Stimulated activated CD4-positive, alpha-beta T cell treated with anti-CD3 and anti-CD28 coated beads, TNF-alpha, amount 100 ng/mL, for 1 hour (primary cell): ENCODE measurements at regions not wholly inside any gene's neighbourhood (a gene's known extent, or its start where the extent isn't known, plus 50 kb on each side); places are given as distances from the start of the nearest gene placed in this dataset.

Experiments
- DNase-seq, 3 donors: peaks; one replicate each; pipeline ENCODE4 v3.0.0-alpha.2; 2020; ENCODE audit warnings: low read depth in 3 of 3, low spot score in 1 of 3

GRCh38 chr4:53777244-53777984 lies 186.1 kb upstream of the LNX1 start:
- no peak for DNase-seq

- DNase-seq, result no peak
Observed at GRCh38 chr4:53776141-53776540, 184.9 kb upstream of the LNX1 start.

- no peak for DNase-seq
Observed at GRCh38 chr4:53775381-53775780, 184.1 kb upstream of the LNX1 start.

GRCh38 chr4:53771326-53771725 lies 180.0 kb upstream of the LNX1 start:
- no peak for DNase-seq

GRCh38 chr4:53767482-53767881 lies 176.2 kb upstream of the LNX1 start:
- DNase-seq, result no peak

GRCh38 chr4:53764761-53765490 lies 173.6 kb upstream of the LNX1 start:
- no peak for DNase-seq

- DNase-seq, result no peak
Observed at GRCh38 chr4:53763813-53764597, 172.7 kb upstream of the LNX1 start.

GRCh38 chr4:53755656-53756055 lies 164.4 kb upstream of the LNX1 start:
- no peak for DNase-seq

- DNase-seq, result no peak
Observed at GRCh38 chr4:53752124-53752523, 160.8 kb upstream of the LNX1 start.

- no peak for DNase-seq
Observed at GRCh38 chr4:53748328-53748772, 157.1 kb upstream of the LNX1 start.

- DNase-seq, result no peak
Observed at GRCh38 chr4:53747401-53747800, 156.1 kb upstream of the LNX1 start.

GRCh38 chr4:53744446-53745160 lies 153.3 kb upstream of the LNX1 start:
- DNase-seq, result no peak

GRCh38 chr4:53734584-53735353 lies 143.5 kb upstream of the LNX1 start:
- no peak for DNase-seq

- no peak for DNase-seq
Observed at GRCh38 chr4:53734182-53734581, 142.9 kb upstream of the LNX1 start.

- no peak for DNase-seq
Observed at GRCh38 chr4:53732661-53733060, 141.4 kb upstream of the LNX1 start.

GRCh38 chr4:53730031-53730805 lies 138.9 kb upstream of the LNX1 start:
- DNase-seq, result no peak

GRCh38 chr4:53722110-53722509 lies 130.8 kb upstream of the LNX1 start:
- no peak for DNase-seq

- DNase-seq, result no peak
Observed at GRCh38 chr4:53721263-53721662, 130.0 kb upstream of the LNX1 start.

GRCh38 chr4:53720776-53721175 lies 129.5 kb upstream of the LNX1 start:
- DNase-seq, result no peak

GRCh38 chr4:53717064-53717549 lies 125.8 kb upstream of the LNX1 start:
- no peak for DNase-seq
